ENCODE measurements at regions not wholly inside any gene's neighbourhood (a gene's known extent, or its start where the extent isn't known, plus 50 kb on each side); places are given as distances from the start of the nearest gene placed in this dataset.

GRCh38 chr13:40331802-40332201 is 334.6 kb downstream of the FOXO1 start:
- TF ChIP-seq, protein P1, sequence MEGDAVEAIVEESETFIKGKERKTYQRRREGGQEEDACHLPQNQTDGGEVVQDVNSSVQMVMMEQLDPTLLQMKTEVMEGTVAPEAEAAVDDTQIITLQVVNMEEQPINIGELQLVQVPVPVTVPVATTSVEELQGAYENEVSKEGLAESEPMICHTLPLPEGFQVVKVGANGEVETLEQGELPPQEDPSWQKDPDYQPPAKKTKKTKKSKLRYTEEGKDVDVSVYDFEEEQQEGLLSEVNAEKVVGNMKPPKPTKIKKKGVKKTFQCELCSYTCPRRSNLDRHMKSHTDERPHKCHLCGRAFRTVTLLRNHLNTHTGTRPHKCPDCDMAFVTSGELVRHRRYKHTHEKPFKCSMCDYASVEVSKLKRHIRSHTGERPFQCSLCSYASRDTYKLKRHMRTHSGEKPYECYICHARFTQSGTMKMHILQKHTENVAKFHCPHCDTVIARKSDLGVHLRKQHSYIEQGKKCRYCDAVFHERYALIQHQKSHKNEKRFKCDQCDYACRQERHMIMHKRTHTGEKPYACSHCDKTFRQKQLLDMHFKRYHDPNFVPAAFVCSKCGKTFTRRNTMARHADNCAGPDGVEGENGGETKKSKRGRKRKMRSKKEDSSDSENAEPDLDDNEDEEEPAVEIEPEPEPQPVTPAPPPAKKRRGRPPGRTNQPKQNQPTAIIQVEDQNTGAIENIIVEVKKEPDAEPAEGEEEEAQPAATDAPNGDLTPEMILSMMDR (IDR thresholded peaks at IDR 0.05; ENCODE audit: insufficient read depth, low read length, poor library complexity, severe bottlenecking): no peak

DNA sequence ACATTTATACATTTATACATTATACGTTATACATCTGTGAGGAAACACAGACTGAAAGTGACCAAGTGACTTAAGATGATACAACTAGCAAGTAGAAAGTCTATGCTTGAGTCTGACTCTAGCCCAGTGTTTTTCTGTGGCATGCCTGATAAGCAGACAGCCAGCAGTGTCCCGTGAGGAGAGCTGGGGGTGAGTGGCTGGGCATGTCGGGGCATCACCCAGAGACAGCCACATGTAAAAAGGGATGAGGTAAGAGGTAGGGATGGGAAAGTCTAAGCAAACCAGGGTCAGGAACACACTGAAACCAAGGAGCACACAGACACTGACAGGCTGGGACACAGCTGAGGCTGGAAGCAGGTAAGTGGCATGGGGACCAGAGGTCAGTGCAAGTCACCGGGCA is 333.2 kb downstream of the FOXO1 start:
- no peak for DNase-seq (ENCODE audit: low read depth)
- TF ChIP-seq, protein P1 (IDR thresholded peaks at IDR 0.05; ENCODE audit: insufficient read depth, low read length, poor library complexity, severe bottlenecking): no peak
- Histone ChIP-seq H3K4me3 (ENCODE audit: low read depth, low read length) (no peak overlapping the region), H3K27me3 (ENCODE audit: control insufficient read depth, insufficient read depth, low read length) (no peaks in the 10 kb centered on the region), H3K36me3 (ENCODE audit: control insufficient read depth, insufficient read depth, low read length) (no peaks in the 10 kb centered on the region)

More at GRCh38 chr13:40331802-40332201, 334.6 kb downstream of the FOXO1 start:
- no peaks in the 10 kb centered on the region for H3K36me3 ChIP-seq (ENCODE audit: control insufficient read depth, insufficient read depth, low read length)
- no peaks in the 10 kb centered on the region for H3K27me3 ChIP-seq (ENCODE audit: control insufficient read depth, insufficient read depth, low read length)
- H3K4me3 ChIP-seq (ENCODE audit: low read depth, low read length): no peak overlapping the region
- DNase-seq (ENCODE audit: low read depth): no peak

DNA sequence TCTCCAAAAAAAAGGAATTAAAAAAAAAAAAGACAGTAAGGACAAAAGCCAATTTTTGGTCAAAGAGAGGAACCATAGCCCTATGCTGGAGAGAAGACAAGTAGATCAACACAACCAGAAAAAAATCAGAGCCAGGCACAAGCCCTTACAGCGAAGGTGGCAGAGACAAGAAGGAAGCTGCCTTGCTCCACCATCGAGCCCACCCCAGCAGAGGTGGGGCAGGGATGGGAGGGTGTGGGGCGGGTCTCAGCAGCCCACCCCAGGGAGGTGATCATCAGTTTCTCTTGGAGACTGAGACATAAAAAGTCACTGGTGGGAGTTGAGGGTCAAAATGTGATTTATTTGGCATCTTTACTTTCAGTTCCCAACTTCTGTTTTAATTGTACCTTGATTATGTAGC is 332.4 kb downstream of the FOXO1 start:
- no peaks in the 10 kb centered on the region for H3K27me3 ChIP-seq (ENCODE audit: control insufficient read depth, insufficient read depth, low read length)
- TF ChIP-seq, protein P1 (IDR thresholded peaks at IDR 0.05; ENCODE audit: insufficient read depth, low read length, poor library complexity, severe bottlenecking): no peak
- H3K36me3 ChIP-seq (ENCODE audit: control insufficient read depth, insufficient read depth, low read length): no peaks in the 10 kb centered on the region
- no peak overlapping the region for H3K4me3 ChIP-seq (ENCODE audit: low read depth, low read length)
- no peak for DNase-seq (ENCODE audit: low read depth)

- Histone ChIP-seq H3K36me3 (ENCODE audit: control insufficient read depth, insufficient read depth, low read length) (no peaks in the 10 kb centered on the region), H3K4me3 (ENCODE audit: low read depth, low read length) (no peak overlapping the region), H3K27me3 (ENCODE audit: control insufficient read depth, insufficient read depth, low read length) (no peaks in the 10 kb centered on the region)
- no peak for DNase-seq (ENCODE audit: low read depth)
- TF ChIP-seq, protein P1 (IDR thresholded peaks at IDR 0.05; ENCODE audit: insufficient read depth, low read length, poor library complexity, severe bottlenecking): no peak
Observed at GRCh38 chr13:40334616-40335015, 331.8 kb downstream of the FOXO1 start.

GRCh38 chr13:40336228-40337221 is 329.9 kb downstream of the FOXO1 start:
- H3K36me3 ChIP-seq (ENCODE audit: control insufficient read depth, insufficient read depth, low read length): no peaks in the 10 kb centered on the region
- no peak for DNase-seq (ENCODE audit: low read depth)
- no peak overlapping the region for H3K4me3 ChIP-seq (ENCODE audit: low read depth, low read length)
- no peaks in the 10 kb centered on the region for H3K27me3 ChIP-seq (ENCODE audit: control insufficient read depth, insufficient read depth, low read length)
- TF ChIP-seq, protein P1 (IDR thresholded peaks at IDR 0.05; ENCODE audit: insufficient read depth, low read length, poor library complexity, severe bottlenecking): no peak

All from kidney epithelial cell (primary cell).